Ishikawa (cell line): ENCODE measurements at regions not wholly inside any gene's neighbourhood (a gene's known extent, or its start where the extent isn't known, plus 50 kb on each side); places are given as distances from the start of the nearest gene placed in this dataset.

Experiments
- CEBPB ChIP-seq: IDR thresholded peaks from 2 replicates; pipeline ENCODE4 v1.6.1; 2012
- CREB1 ChIP-seq: IDR thresholded peaks from 2 replicates; pipeline ENCODE4 v1.6.1; 2012; ENCODE audit warnings: low read depth
- EGR1 ChIP-seq: IDR thresholded peaks from 2 replicates; pipeline ENCODE4 v1.6.1; 2012
- EP300 ChIP-seq: IDR thresholded peaks from 2 replicates; pipeline ENCODE4 v1.6.1; 2012; ENCODE audit warnings: borderline replicate concordance
- FOXM1 ChIP-seq: IDR thresholded peaks from 2 replicates; pipeline ENCODE4 v1.6.1; 2012; ENCODE audit warnings: low read depth, borderline replicate concordance
- MAX ChIP-seq: IDR thresholded peaks from 2 replicates; pipeline ENCODE4 v1.6.1; 2012
- NFIC ChIP-seq: IDR thresholded peaks from 2 replicates; pipeline ENCODE4 v1.6.1; 2012
- RAD21 ChIP-seq: IDR thresholded peaks from 2 replicates; pipeline ENCODE4 v1.6.1; 2012; ENCODE audit warnings: low read depth
- REST ChIP-seq: IDR thresholded peaks from 2 replicates; pipeline ENCODE4 v1.6.1; 2012; ENCODE audit warnings: low read depth, mild to moderate bottlenecking
- TAF1 ChIP-seq: IDR thresholded peaks from 2 replicates; pipeline ENCODE4 v1.6.1; 2012; ENCODE audit warnings: low read depth, mild to moderate bottlenecking
- TCF12 ChIP-seq: IDR thresholded peaks from 2 replicates; pipeline ENCODE4 v1.6.1; 2012; ENCODE audit warnings: low read depth
- TEAD4 ChIP-seq: IDR thresholded peaks from 2 replicates; pipeline ENCODE4 v1.6.1; 2012
- USF1 ChIP-seq: IDR thresholded peaks from 2 replicates; pipeline ENCODE4 v1.6.1; 2012
- YY1 ChIP-seq: IDR thresholded peaks from 2 replicates; pipeline ENCODE4 v1.6.1; 2012; ENCODE audit warnings: low read depth
- ZBTB7A ChIP-seq: IDR thresholded peaks from 2 replicates; pipeline ENCODE4 v1.6.1; 2012; ENCODE audit warnings: low read depth

- TF ChIP-seq TAF1 (no peak), REST (no peak), ZBTB7A (no peak), CEBPB (no peak), FOXM1 (no peak), MAX (no peak), EP300 (no peak), TEAD4 (no peak), CREB1 (no peak), RAD21 (no peak), USF1 (no peak), YY1 (no peak), EGR1 (no peak), TCF12 (no peak), NFIC (no peak)
Measured at GRCh38 chr14:38828183-38828827, 274.7 kb downstream of the SEC23A start.

GRCh38 chr14:38824706-38825105, 278.3 kb downstream of the SEC23A start:
- no peak for TF ChIP-seq MAX

- TF ChIP-seq MAX = no peak
- TF ChIP-seq YY1 = no peak
- TF ChIP-seq RAD21 = no peak
- TF ChIP-seq TEAD4 = no peak
- no peak for TF ChIP-seq CREB1
- TF ChIP-seq EP300 = no peak
- TF ChIP-seq TAF1 = no peak
- TF ChIP-seq EGR1 = no peak
- TF ChIP-seq FOXM1 = no peak
- no peak for TF ChIP-seq ZBTB7A
- TF ChIP-seq REST = no peak
- TF ChIP-seq TCF12 = no peak
- no peak for TF ChIP-seq NFIC
Measured at GRCh38 chr14:38818555-38818954, 284.5 kb downstream of the SEC23A start.

GRCh38 chr14:38808734-38809455, 294.1 kb downstream of the SEC23A start:
- no peak for TF ChIP-seq EP300
- TF ChIP-seq ZBTB7A = no peak
- TF ChIP-seq EGR1 = no peak
- no peak for TF ChIP-seq FOXM1
- no peak for TF ChIP-seq YY1
- TF ChIP-seq USF1 = no peak
- no peak for TF ChIP-seq CEBPB
- no peak for TF ChIP-seq TEAD4
- TF ChIP-seq RAD21 = no peak
- TF ChIP-seq TCF12 = no peak
- TF ChIP-seq MAX = no peak

- TF ChIP-seq YY1 (no peak), TEAD4 (no peak), RAD21 (no peak), ZBTB7A (no peak), TAF1 (no peak), NFIC (no peak), CREB1 (no peak), EP300 (no peak), CEBPB (no peak), TCF12 (no peak), REST (no peak), MAX (no peak), USF1 (no peak), FOXM1 (no peak), EGR1 (no peak)
Measured at GRCh38 chr14:38799671-38800070, 303.4 kb downstream of the SEC23A start.
